Kidney epithelial cell (primary cell): ENCODE measurements at regions not wholly inside any gene's neighbourhood (a gene's known extent, or its start where the extent isn't known, plus 50 kb on each side); places are given as distances from the start of the nearest gene placed in this dataset.

Experiments used
- DNase-seq: peaks from one replicate; pipeline ENCODE4 v3.0.0-alpha.2; 2010; ENCODE audit warnings: low read depth
- H3K27me3 ChIP-seq: 2 replicates; pipeline ENCODE4 v1.6.0; 2011; ENCODE audit warnings: low read length; ENCODE audit not compliant: control insufficient read depth, insufficient read depth
- H3K36me3 ChIP-seq: 2 replicates; pipeline ENCODE4 v1.5.1; 2011; ENCODE audit warnings: low read length; ENCODE audit not compliant: control insufficient read depth, insufficient read depth
- H3K4me3 ChIP-seq: 2 replicates; pipeline ENCODE4 v1.5.1; 2011; ENCODE audit warnings: low read depth, mild to moderate bottlenecking, control low read depth, low read length
- CTCF ChIP-seq: IDR thresholded peaks from 2 replicates; pipeline ENCODE4 v1.5.1; 2011; ENCODE audit warnings: mild to moderate bottlenecking, moderate library complexity, low read length, control low read depth, inconsistent platforms; ENCODE audit not compliant: insufficient read depth, poor library complexity, severe bottlenecking

- no peak for TF ChIP-seq CTCF
- no peaks in the 10 kb centered on the region for H3K27me3 ChIP-seq
- no peak for DNase-seq
- H3K36me3 ChIP-seq = no peaks in the 10 kb centered on the region
- no peak overlapping the region for H3K4me3 ChIP-seq
Observed at GRCh38 chr2:47640356-47640755, 69.6 kb upstream of the KCNK12 start.

GRCh38 chr2:47639467-47639866 lies 68.7 kb upstream of the KCNK12 start:
- Histone ChIP-seq H3K4me3 (no peak overlapping the region), H3K27me3 (no peaks in the 10 kb centered on the region), H3K36me3 (no peaks in the 10 kb centered on the region)
- no peak for DNase-seq
- no peak for TF ChIP-seq CTCF

GRCh38 chr2:47638430-47638829 lies 67.6 kb upstream of the KCNK12 start:
- no peaks in the 10 kb centered on the region for H3K27me3 ChIP-seq
- H3K36me3 ChIP-seq = no peaks in the 10 kb centered on the region
- no peak for DNase-seq
- H3K4me3 ChIP-seq = no peak overlapping the region
- TF ChIP-seq CTCF = no peak

- DNase-seq = no peak
- H3K4me3 ChIP-seq = no peak overlapping the region
- no peak for TF ChIP-seq CTCF
- H3K27me3 ChIP-seq = no peaks in the 10 kb centered on the region
- no peaks in the 10 kb centered on the region for H3K36me3 ChIP-seq
Observed at GRCh38 chr2:47636596-47637264, 65.9 kb upstream of the KCNK12 start.

- DNase-seq = no peak
- TF ChIP-seq CTCF = no peak
- Histone ChIP-seq H3K36me3 (no peaks in the 10 kb centered on the region), H3K4me3 (no peak overlapping the region), H3K27me3 (no peaks in the 10 kb centered on the region)
Observed at GRCh38 chr2:47636176-47636575, 65.4 kb upstream of the KCNK12 start.

GRCh38 chr2:47632754-47633153 lies 62.0 kb upstream of the KCNK12 start:
- H3K36me3 ChIP-seq = no peaks in the 10 kb centered on the region
- H3K27me3 ChIP-seq = no peaks in the 10 kb centered on the region
- no peak for TF ChIP-seq CTCF
- no peak for DNase-seq
- H3K4me3 ChIP-seq = no peak overlapping the region
